ENCODE measurements at regions not wholly inside any gene's neighbourhood (a gene's known extent, or its start where the extent isn't known, plus 50 kb on each side); places are given as distances from the start of the nearest gene placed in this dataset.

- no peak for DNase-seq
These were observed 402.6 kb downstream of the EIPR1 start for GRCh38 chr2:2974982-2975381.

- peak; percentile 54 for DNase-seq
These were observed 417.0 kb downstream of the EIPR1 start for GRCh38 chr2:2960441-2961133.

GRCh38 chr2:2950403-2950952, 427.1 kb downstream of the EIPR1 start:
- DNase-seq, result peak; percentile 39

- DNase-seq, result no peak
These were observed 430.2 kb downstream of the EIPR1 start for GRCh38 chr2:2947406-2947805.

GRCh38 chr2:2942906-2943305, 434.7 kb downstream of the EIPR1 start:
- DNase-seq, result peak; percentile 21

- DNase-seq, result peak; percentile 21
These were observed 435.4 kb downstream of the EIPR1 start for GRCh38 chr2:2942225-2942624.

GRCh38 chr2:2941205-2941604, 436.4 kb downstream of the EIPR1 start:
- peak; percentile 38 for DNase-seq

- no peak for DNase-seq
These were observed 436.9 kb downstream of the EIPR1 start for GRCh38 chr2:2940702-2941101.

- peak; percentile 29 for DNase-seq
These were observed 437.6 kb downstream of the EIPR1 start for GRCh38 chr2:2940061-2940460.

GRCh38 chr2:2939078-2939795, 438.4 kb downstream of the EIPR1 start:
- peak; percentile 21 for DNase-seq

- peak; percentile 51 for DNase-seq
These were observed 439.1 kb downstream of the EIPR1 start for GRCh38 chr2:2938481-2938880.

- peak; percentile 28 for DNase-seq
These were observed 442.0 kb downstream of the EIPR1 start for GRCh38 chr2:2935445-2936149.

GRCh38 chr2:2933426-2933825, 444.2 kb downstream of the EIPR1 start:
- peak; percentile 45 for DNase-seq

- peak; percentile 43 for DNase-seq
These were observed 444.8 kb downstream of the EIPR1 start for GRCh38 chr2:2932692-2933305.

- DNase-seq, result no peak
These were observed 445.4 kb downstream of the EIPR1 start for GRCh38 chr2:2932189-2932588.

- peak; percentile 14 for DNase-seq
These were observed 446.1 kb downstream of the EIPR1 start for GRCh38 chr2:2931318-2932075.

GRCh38 chr2:2930841-2931240, 446.8 kb downstream of the EIPR1 start:
- peak; percentile 19 for DNase-seq

GRCh38 chr2:2926858-2927175, 450.8 kb downstream of the EIPR1 start:
- DNase-seq, result no peak

GRCh38 chr2:2926009-2926857, 451.4 kb downstream of the EIPR1 start:
- DNase-seq, result peak; percentile 16

GRCh38 chr2:2922156-2922555, 455.5 kb downstream of the EIPR1 start:
- no peak for DNase-seq

- peak; percentile 36 for DNase-seq
These were observed 456.5 kb downstream of the EIPR1 start for GRCh38 chr2:2921011-2921720.
